Endodermal cell (in vitro differentiated cells): ENCODE measurements at regions not wholly inside any gene's neighbourhood (a gene's known extent, or its start where the extent isn't known, plus 50 kb on each side); places are given as distances from the start of the nearest gene placed in this dataset.

Experiments
- DNase-seq: peaks from one replicate; pipeline ENCODE4 v3.0.0-alpha.2; 2017
- H3K27ac ChIP-seq: 2 replicates; pipeline ENCODE4 v1.5.1; 2013; ENCODE audit warnings: mild to moderate bottlenecking, low read depth, low read length, moderate library complexity
- H3K27me3 ChIP-seq: 2 replicates; pipeline ENCODE4 v1.6.1; 2013; ENCODE audit warnings: mild to moderate bottlenecking, low read length, moderate library complexity; ENCODE audit not compliant: insufficient read depth, control insufficient read depth, poor library complexity, severe bottlenecking
- H3K36me3 ChIP-seq: 2 replicates; pipeline ENCODE4 v1.7.0; 2013; ENCODE audit warnings: mild to moderate bottlenecking, low read length, moderate library complexity; ENCODE audit not compliant: control insufficient read depth, insufficient read depth
- H3K4me1 ChIP-seq: one replicate; pipeline ENCODE4 v1.7.0; 2013; ENCODE audit warnings: low read length; ENCODE audit not compliant: control insufficient read depth, insufficient read depth
- H3K4me3 ChIP-seq: 2 replicates; pipeline ENCODE4 v1.5.1; 2013; ENCODE audit warnings: mild to moderate bottlenecking, low read length, moderate library complexity
- H3K9ac ChIP-seq: 2 replicates; pipeline ENCODE4 v1.6.1; 2013; ENCODE audit warnings: mild to moderate bottlenecking, low read length, moderate library complexity; ENCODE audit not compliant: poor library complexity, severe bottlenecking; ENCODE audit errors: extremely low read depth
- H3K9me3 ChIP-seq: 2 replicates; pipeline ENCODE4 v1.6.1; 2013; ENCODE audit warnings: mild to moderate bottlenecking, low read length, moderate library complexity; ENCODE audit not compliant: control insufficient read depth
- H3K27ac Mint-ChIP-seq: 2 replicates; pipeline ENCODE4 v1.8.0; 2020; ENCODE audit warnings: mixed read lengths
- H3K27me3 Mint-ChIP-seq: 2 replicates; pipeline ENCODE4 v1.8.0; 2021; ENCODE audit warnings: mild to moderate bottlenecking, mixed read lengths; ENCODE audit not compliant: insufficient read depth
- H3K36me3 Mint-ChIP-seq: 2 replicates; pipeline ENCODE4 v1.8.0; 2020; ENCODE audit warnings: low read depth, mixed read lengths
- H3K4me1 Mint-ChIP-seq: 2 replicates; pipeline ENCODE4 v1.8.0; 2020; ENCODE audit warnings: mixed read lengths
- H3K4me3 Mint-ChIP-seq: 2 replicates; pipeline ENCODE4 v1.8.0; 2020; ENCODE audit warnings: mild to moderate bottlenecking, moderate library complexity, mixed read lengths
- H3K9me3 Mint-ChIP-seq: 2 replicates; pipeline ENCODE4 v1.8.0; 2020; ENCODE audit warnings: mild to moderate bottlenecking, mixed read lengths
- CTCF ChIP-seq: fragments of 200-600 bp; sonication (generic); conservative IDR thresholded peaks from 2 replicates; pipeline ENCODE4 v1.5.0; 2021; ENCODE audit warnings: antibody characterized with exemption, mild to moderate bottlenecking
- WGBS, 2 experiments: methylation state at CpG; one replicate each; pipeline versions ENCODE4 v1.1.5 to v1.1.7; 2013; ENCODE audit warnings: missing lambda C conversion rate in 2 of 2, mixed read lengths in 1 of 2; ENCODE audit not compliant: insufficient coverage in 1 of 2, insufficient read length in 1 of 2; 5-methylcytosine and 5-hydroxymethylcytosine counted together

DNA sequence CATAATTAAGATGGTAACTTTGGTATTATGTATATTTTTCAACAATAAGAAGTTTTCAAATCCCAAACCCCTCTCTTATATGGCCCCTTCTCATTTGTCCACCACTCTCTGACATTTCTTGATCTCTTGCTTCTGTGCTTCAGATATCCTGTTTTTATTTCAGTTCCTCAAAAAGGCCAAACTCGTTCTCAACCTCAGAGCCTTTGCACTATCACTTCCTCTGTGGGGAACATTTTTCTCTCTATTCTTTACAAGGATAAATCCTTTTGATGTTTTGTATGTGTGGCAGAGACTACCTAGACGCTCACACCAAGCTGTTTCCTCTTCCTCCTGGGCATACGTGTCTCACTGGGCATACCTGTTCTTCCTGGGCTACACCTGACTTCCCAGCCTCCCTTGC, 54.2 kb upstream of the FRMD4A start:
- Mint-ChIP-seq H3K27me3 (peaks cover 4% of the 10 kb centered on the region), H3K9me3 (no peaks in the 10 kb centered on the region), H3K4me1 (peaks cover 2% of the 10 kb centered on the region), H3K4me3 (no peak overlapping the region), H3K36me3 (no peaks in the 10 kb centered on the region), H3K27ac (no peak overlapping the region)
- Histone ChIP-seq H3K9ac (no peak overlapping the region), H3K27me3 (no peaks in the 10 kb centered on the region), H3K36me3 (no peaks in the 10 kb centered on the region), H3K9me3 (no peaks in the 10 kb centered on the region), H3K4me1 (no peaks in the 10 kb centered on the region), H3K27ac (no peak overlapping the region), H3K4me3 (no peak overlapping the region)
- TF ChIP-seq CTCF, result no peak
- 86% methylated on average over 3 of the region's 3 CpGs; no CpG with 5 or more reads in 1 of the 2 experiments for WGBS, 2 experiments
- DNase-seq, result no peak

GRCh38 chr10:14384116-14384730, 53.5 kb upstream of the FRMD4A start:
- H3K27ac ChIP-seq, result no peak overlapping the region
- H3K27me3 Mint-ChIP-seq, result peaks cover 4% of the 10 kb centered on the region
- H3K9me3 ChIP-seq, result no peaks in the 10 kb centered on the region
- no peak overlapping the region for H3K4me3 Mint-ChIP-seq
- DNase-seq, result no peak
- H3K4me1 Mint-ChIP-seq, result peaks cover 8% of the 10 kb centered on the region
- H3K27ac Mint-ChIP-seq, result no peak overlapping the region
- no peak overlapping the region for H3K9ac ChIP-seq
- no peaks in the 10 kb centered on the region for H3K27me3 ChIP-seq
- no peaks in the 10 kb centered on the region for H3K36me3 ChIP-seq
- H3K9me3 Mint-ChIP-seq, result no peaks in the 10 kb centered on the region
- 93 to 95% methylated on average over 3 of the region's 3 CpGs for WGBS, 2 experiments
- no peak for TF ChIP-seq CTCF
- H3K4me1 ChIP-seq, result peaks cover under 1% of the 10 kb centered on the region
- no peaks in the 10 kb centered on the region for H3K36me3 Mint-ChIP-seq
- no peak overlapping the region for H3K4me3 ChIP-seq

DNA sequence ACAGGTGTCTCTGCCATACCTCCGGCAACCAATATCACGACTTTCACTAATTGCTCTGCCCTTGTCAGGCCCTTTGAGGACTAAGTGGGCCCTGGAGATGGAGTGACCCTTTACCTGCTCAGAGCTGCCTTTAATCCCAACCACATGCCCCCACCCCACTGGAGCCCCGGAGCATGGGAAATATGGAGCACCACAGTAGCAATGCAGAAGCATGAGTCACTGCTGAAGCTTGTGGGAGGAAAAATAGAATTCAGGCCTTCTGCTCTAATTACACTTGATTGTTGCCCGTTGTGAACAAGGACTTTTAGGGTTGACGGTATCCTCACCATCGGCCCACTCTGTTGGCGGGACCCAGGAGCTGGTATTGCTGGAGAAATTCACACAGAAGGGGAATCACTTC, 52.5 kb upstream of the FRMD4A start:
- Histone ChIP-seq H3K27me3 (no peaks in the 10 kb centered on the region), H3K9me3 (no peaks in the 10 kb centered on the region), H3K27ac (no peak overlapping the region), H3K4me3 (no peak overlapping the region), H3K4me1 (peaks cover 2% of the 10 kb centered on the region), H3K9ac (no peak overlapping the region), H3K36me3 (no peaks in the 10 kb centered on the region)
- Mint-ChIP-seq H3K36me3 (no peaks in the 10 kb centered on the region), H3K27me3 (peaks cover 1% of the 10 kb centered on the region), H3K4me3 (no peak overlapping the region), H3K9me3 (no peaks in the 10 kb centered on the region), H3K4me1 (peaks cover 12% of the 10 kb centered on the region), H3K27ac (no peak overlapping the region)
- 94 to 100% methylated on average over 4 to 7 of the region's 7 CpGs for WGBS, 2 experiments
- no peak for DNase-seq
- no peak for TF ChIP-seq CTCF
